GM10248 (cell line): ENCODE measurements at regions not wholly inside any gene's neighbourhood (a gene's known extent, or its start where the extent isn't known, plus 50 kb on each side); places are given as distances from the start of the nearest gene placed in this dataset.
"Not testable (repeated sequence)": the region's sequence is repeated elsewhere in the genome, so short reads cannot be mapped to it uniquely, and the experiment has no call there.

Source experiments
- CTCF ChIA-PET: fragments of 300-600 bp; sonication (Branson Sonifier 250); formaldehyde crosslinking; extraction: SDS; loops from one replicate; lab custom pipeline; 2021; ENCODE audit warnings: antibody characterized with exemption; lab: Yijun Ruan, JAX
- POLR2A ChIA-PET: fragments of 350-650 bp; sonication (Branson Sonifier 250); formaldehyde crosslinking; extraction: SDS; loops from one replicate; lab custom pipeline; 2020; ENCODE audit warnings: antibody characterized with exemption; lab: Yijun Ruan, JAX
- DNase-seq: peaks from one replicate; pipeline ENCODE4 v3.0.0; 2012; ENCODE audit errors: extremely low spot score
- CTCF ChIP-seq: IDR thresholded peaks from 2 replicates; pipeline ENCODE4 v1.5.1; 2012; ENCODE audit warnings: mild to moderate bottlenecking, low read depth; ENCODE audit errors: extremely low read depth, missing control alignments, control extremely low read depth

GRCh38 chr14:84090837-84091236 lies 1439.1 kb upstream of the FLRT2 start:
- DNase-seq, result no peak
- no peak for TF ChIP-seq CTCF
- POLR2A ChIA-PET, result no interaction called here
- CTCF ChIA-PET, result interaction anchor here (1.3 to 2.0 kb wide), 3 partner anchors 8 to 24 kb away, joined by 3 to 4 read pairs (median 4); no protein-coding TSS in a partner anchor

DNA sequence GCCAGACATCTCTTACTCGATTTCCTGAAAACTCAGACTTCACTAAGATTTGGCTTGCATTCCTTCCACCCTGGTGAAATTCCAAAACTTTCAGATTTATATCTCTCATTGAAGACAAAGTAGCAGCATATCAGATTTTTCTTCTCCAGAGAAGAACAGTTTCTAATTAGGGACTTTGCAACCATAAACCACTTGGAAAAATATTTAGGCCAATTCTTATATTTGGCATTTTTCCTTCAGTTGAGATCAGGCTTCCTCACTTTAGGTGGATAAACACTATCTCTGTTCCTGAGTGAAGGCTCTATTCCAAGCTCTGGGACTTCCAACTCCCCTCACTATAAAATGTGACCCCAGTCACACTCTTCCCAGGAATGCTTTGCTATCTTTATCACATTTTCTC lies 1434.3 kb upstream of the FLRT2 start:
- no peak for DNase-seq
- ChIA-PET POLR2A (no interaction called here), CTCF (no interaction called here)
- TF ChIP-seq CTCF, result no peak

GRCh38 chr14:84098261-84098660 lies 1431.7 kb upstream of the FLRT2 start:
- no peak for DNase-seq
- ChIA-PET POLR2A (no interaction called here), CTCF (no interaction called here)
- TF ChIP-seq CTCF, result no peak

GRCh38 chr14:84099560-84099959 lies 1430.4 kb upstream of the FLRT2 start:
- DNase-seq, POLR2A ChIA-PET, CTCF ChIA-PET: not testable (repeated sequence)

GRCh38 chr14:84107835-84108343 lies 1422.1 kb upstream of the FLRT2 start:
- ChIA-PET CTCF (interaction anchor here (1.2 kb wide), 1 partner anchor 15 kb away, joined by 4 read pairs; no protein-coding TSS in a partner anchor), POLR2A (no interaction called here)
- no peak for DNase-seq

DNA sequence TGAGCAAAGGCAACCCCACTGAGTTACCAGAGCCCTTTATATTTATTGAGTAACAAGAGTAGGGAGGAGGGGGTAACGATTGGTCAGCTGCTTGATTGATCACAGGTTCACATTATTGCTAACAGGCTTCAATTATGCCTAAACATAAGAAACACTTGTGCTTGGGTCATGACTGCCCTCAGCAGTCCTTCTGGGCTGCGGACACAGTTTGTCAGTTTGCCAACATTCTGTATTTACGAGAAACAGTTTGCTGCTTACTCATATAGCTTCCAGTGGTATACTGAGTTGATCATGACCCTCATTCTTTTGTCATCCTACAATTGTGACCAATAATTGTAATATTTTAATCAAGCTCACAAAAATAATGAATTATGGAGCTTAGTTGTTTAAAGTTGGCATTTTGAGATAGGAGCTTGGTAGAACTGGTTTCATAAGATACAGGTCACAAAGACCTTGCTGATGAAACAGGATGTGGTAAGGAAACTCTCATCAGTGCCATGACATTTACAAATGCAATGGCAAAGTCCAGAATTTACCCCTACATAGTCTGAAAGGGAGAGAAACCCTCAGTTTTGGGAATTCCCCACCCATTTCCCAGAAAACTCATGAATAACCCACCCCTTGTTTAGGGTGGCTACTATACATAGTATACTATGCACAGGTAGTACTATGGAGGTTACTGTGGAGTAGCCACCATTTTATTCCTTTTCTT lies 1421.0 kb upstream of the FLRT2 start:
- TF ChIP-seq CTCF, result no peak
- ChIA-PET POLR2A (no interaction called here), CTCF (interaction anchor here (1.2 kb wide), 1 partner anchor 14 kb away, joined by 4 read pairs; no protein-coding TSS in a partner anchor)
- DNase-seq, result no peak

More at GRCh38 chr14:84107835-84108343, 1422.1 kb upstream of the FLRT2 start:
- TF ChIP-seq CTCF, result no peak

GRCh38 chr14:84112589-84112988 lies 1417.4 kb upstream of the FLRT2 start:
- TF ChIP-seq CTCF, result no peak
- CTCF ChIA-PET, result interaction anchor here (1.1 kb wide), 1 partner anchor 21 kb away, joined by 4 read pairs; no protein-coding TSS in a partner anchor
- DNase-seq, result no peak
- POLR2A ChIA-PET, result no interaction called here
